Fibroblast of lung (primary cell): ENCODE measurements at regions not wholly inside any gene's neighbourhood (a gene's known extent, or its start where the extent isn't known, plus 50 kb on each side); places are given as distances from the start of the nearest gene placed in this dataset.

Experiments used
- DNase-seq, 2 donors: peaks; one replicate each; pipeline versions ENCODE4 v3.0.0 to v3.0.0-alpha.2; 2010; ENCODE audit warnings: low read depth in 2 of 2
- H2AFZ ChIP-seq: 2 replicates; pipeline ENCODE4 v1.5.1; 2012; ENCODE audit warnings: low read length, control low read depth, inconsistent platforms
- H3K27ac ChIP-seq: 2 replicates; pipeline ENCODE4 v1.5.1; 2011; ENCODE audit warnings: low read length, control low read depth; ENCODE audit not compliant: insufficient read depth
- H3K27me3 ChIP-seq: 2 replicates; pipeline ENCODE4 v1.5.1; 2011; ENCODE audit warnings: mild to moderate bottlenecking, low read length; ENCODE audit not compliant: control insufficient read depth, insufficient read depth
- H3K36me3 ChIP-seq: 2 replicates; pipeline ENCODE4 v1.5.1; 2011; ENCODE audit warnings: low read length; ENCODE audit not compliant: control insufficient read depth, insufficient read depth
- H3K4me1 ChIP-seq: 2 replicates; pipeline ENCODE4 v1.5.1; 2011; ENCODE audit warnings: low read length; ENCODE audit not compliant: control insufficient read depth, insufficient read depth; ENCODE audit errors: extremely low read depth
- H3K4me2 ChIP-seq: 2 replicates; pipeline ENCODE4 v1.5.1; 2011; ENCODE audit warnings: low read length, control low read depth; ENCODE audit not compliant: insufficient read depth; ENCODE audit errors: extremely low read depth
- H3K4me3 ChIP-seq, 4 experiments: fragments of 200-600 bp in 1 of 4; sonication (generic) in 1 of 4; replicated peaks in 1 of 4; 2 replicates each; pipeline ENCODE4 v1.5.1; 2011 to 2016; ENCODE audit warnings: low read length in 4 of 4, low read depth in 3 of 4, mild to moderate bottlenecking in 3 of 4, control low read depth in 2 of 4, inconsistent platforms in 1 of 4, mixed read lengths in 1 of 4; ENCODE audit not compliant: insufficient read depth in 1 of 4; ENCODE audit errors: control extremely low read depth in 1 of 4
- H3K79me2 ChIP-seq: 2 replicates; pipeline ENCODE4 v1.5.1; 2012; ENCODE audit warnings: mild to moderate bottlenecking, low read length, inconsistent platforms; ENCODE audit not compliant: control insufficient read depth, insufficient read depth
- H3K9ac ChIP-seq: 2 replicates; pipeline ENCODE4 v1.5.1; 2011; ENCODE audit warnings: mild to moderate bottlenecking, low read length, control low read depth; ENCODE audit not compliant: insufficient read depth
- H3K9me3 ChIP-seq: 2 replicates; pipeline ENCODE4 v1.5.1; 2012; ENCODE audit warnings: low read depth, low read length; ENCODE audit not compliant: control insufficient read depth, insufficient read depth
- H4K20me1 ChIP-seq: 2 replicates; pipeline ENCODE4 v1.5.1; 2011; ENCODE audit warnings: low read length; ENCODE audit not compliant: control insufficient read depth, insufficient read depth; ENCODE audit errors: extremely low read depth
- CTCF ChIP-seq, 2 donors: IDR thresholded peaks in 1 of 2; conservative IDR thresholded peaks in 1 of 2; 1 replicate in 1 of 2; 2 replicates in 1 of 2; pipeline ENCODE4 v1.5.1; 2011 to 2012; ENCODE audit warnings: low read length in 2 of 2, control low read depth in 1 of 2, inconsistent platforms in 1 of 2, low read depth in 1 of 2, mild to moderate bottlenecking in 1 of 2
- EZH2 ChIP-seq: IDR thresholded peaks from 2 replicates; pipeline ENCODE4 v1.5.1; 2012; ENCODE audit warnings: low read length, control low read depth, mild to moderate bottlenecking; ENCODE audit errors: missing control alignments

- TF ChIP-seq EZH2 = no peak
- TF ChIP-seq CTCF (conservative IDR thresholded peaks at IDR 0.05 in 1 of 2, IDR thresholded peaks at IDR 0.05 in 1 of 2; ENCODE audit: low read depth in 1 of 2, low read length in 2 of 2) = no peak
- DNase-seq = no peak
Measured at GRCh38 chrX:131938749-131939148, 84.4 kb upstream of the STK26 start.

GRCh38 chrX:131942034-131942433, 81.1 kb upstream of the STK26 start:
- Histone ChIP-seq H3K4me2 (no peak overlapping the region), H3K27ac (no peak overlapping the region), H3K36me3 (no peaks in the 10 kb centered on the region), H4K20me1 (no peaks in the 10 kb centered on the region), H3K9me3 (no peaks in the 10 kb centered on the region), H3K79me2 (no peaks in the 10 kb centered on the region), H3K4me1 (no peaks in the 10 kb centered on the region), H3K27me3 (no peaks in the 10 kb centered on the region), H3K4me3 (no peak overlapping the region), H2AFZ (no peak overlapping the region), H3K9ac (no peak overlapping the region)
- no peak for DNase-seq
- TF ChIP-seq CTCF (conservative IDR thresholded peaks at IDR 0.05 in 1 of 2, IDR thresholded peaks at IDR 0.05 in 1 of 2; ENCODE audit: low read depth in 1 of 2, low read length in 2 of 2) (no peak), EZH2 (no peak)

More at GRCh38 chrX:131938749-131939148, 84.4 kb upstream of the STK26 start:
- H2AFZ ChIP-seq = no peak overlapping the region
- no peak overlapping the region for H3K27ac ChIP-seq
- no peaks in the 10 kb centered on the region for H4K20me1 ChIP-seq
- H3K4me3 ChIP-seq = no peak overlapping the region
- H3K36me3 ChIP-seq = no peaks in the 10 kb centered on the region
- no peaks in the 10 kb centered on the region for H3K27me3 ChIP-seq
- H3K79me2 ChIP-seq = no peaks in the 10 kb centered on the region
- no peaks in the 10 kb centered on the region for H3K9me3 ChIP-seq
- no peaks in the 10 kb centered on the region for H3K4me1 ChIP-seq
- no peak overlapping the region for H3K4me2 ChIP-seq
- H3K9ac ChIP-seq = no peak overlapping the region

GRCh38 chrX:131944936-131945902, 77.9 kb upstream of the STK26 start:
- no peak for DNase-seq
- Histone ChIP-seq H3K9ac (no peak overlapping the region), H2AFZ (no peak overlapping the region), H3K4me3 (no peak overlapping the region), H4K20me1 (no peaks in the 10 kb centered on the region), H3K9me3 (no peaks in the 10 kb centered on the region), H3K36me3 (no peaks in the 10 kb centered on the region), H3K27ac (no peak overlapping the region), H3K4me1 (no peaks in the 10 kb centered on the region), H3K27me3 (no peaks in the 10 kb centered on the region), H3K79me2 (no peaks in the 10 kb centered on the region), H3K4me2 (no peak overlapping the region)
- TF ChIP-seq EZH2 (no peak), CTCF (conservative IDR thresholded peaks at IDR 0.05 in 1 of 2, IDR thresholded peaks at IDR 0.05 in 1 of 2; ENCODE audit: low read depth in 1 of 2, low read length in 2 of 2) (no peak)
